Lower lobe of right lung (tissue), 2 donors: ENCODE measurements at regions not wholly inside any gene's neighbourhood (a gene's known extent, or its start where the extent isn't known, plus 50 kb on each side); places are given as distances from the start of the nearest gene placed in this dataset.

Experiments
- ATAC-seq, 2 donors: fragments of 200-7000 bp; cut with Tn5 transposase; one replicate each; pipeline ENCODE4 v1.9.1; 2020 to 2022; ENCODE audit warnings: mild to moderate bottlenecking in 2 of 2, moderate library complexity in 2 of 2
- DNase-seq: peaks from one replicate; pipeline ENCODE4 v3.0.0-alpha.2; 2020
- H3K27ac ChIP-seq: fragments of 200-600 bp; one replicate; pipeline ENCODE4 v1.8.0; 2022
- H3K27me3 ChIP-seq: fragments of 200-600 bp; one replicate; pipeline ENCODE4 v1.8.0; 2022; ENCODE audit warnings: low read depth
- H3K36me3 ChIP-seq: fragments of 200-600 bp; one replicate; pipeline ENCODE4 v1.8.0; 2022; ENCODE audit warnings: mild to moderate bottlenecking
- H3K4me1 ChIP-seq: fragments of 200-600 bp; one replicate; pipeline ENCODE4 v1.8.0; 2022
- H3K4me3 ChIP-seq: fragments of 200-600 bp; one replicate; pipeline ENCODE4 v1.8.0; 2022; ENCODE audit warnings: mild to moderate bottlenecking
- H3K9me3 ChIP-seq: fragments of 200-600 bp; one replicate; pipeline ENCODE4 v1.8.0; 2022
- CTCF ChIP-seq: fragments of 200-600 bp; IDR thresholded peaks from one replicate; pipeline ENCODE4 v1.8.0; 2022; ENCODE audit warnings: antibody characterized with exemption, mild to moderate bottlenecking
- intact Hi-C: fragments of 100-400 bp; cut with DNase I; formaldehyde crosslinking; loops from one replicate; pipeline ENCODE4 v1.11.0; 2022
- donor health status: DM: no; HTN: yes; CAD: no; lungs with severe emphysema.

GRCh38 chr3:182500289-182500688 is 293.0 kb upstream of the ATP11B start:
- Histone ChIP-seq H3K9me3 (no peaks in the 10 kb centered on the region), H3K36me3 (no peaks in the 10 kb centered on the region), H3K4me3 (no peak overlapping the region), H3K27ac (no peak overlapping the region), H3K27me3 (no peaks in the 10 kb centered on the region), H3K4me1 (no peaks in the 10 kb centered on the region)
- ATAC-seq (no peak), DNase-seq (no peak)
- TF ChIP-seq CTCF: no peak
- intact Hi-C loops: no loop called here

GRCh38 chr3:182501856-182502255 is 291.4 kb upstream of the ATP11B start:
- ATAC-seq (no peak), DNase-seq (no peak)
- Histone ChIP-seq H3K27me3 (no peaks in the 10 kb centered on the region), H3K36me3 (no peaks in the 10 kb centered on the region), H3K27ac (no peak overlapping the region), H3K9me3 (no peaks in the 10 kb centered on the region), H3K4me1 (no peaks in the 10 kb centered on the region), H3K4me3 (no peak overlapping the region)
- TF ChIP-seq CTCF: no peak
- intact Hi-C loops: no loop called here

GRCh38 chr3:182503401-182503800 is 289.9 kb upstream of the ATP11B start:
- intact Hi-C loops: no loop called here
- no peaks in the 10 kb centered on the region for H3K9me3 ChIP-seq
- no peak overlapping the region for H3K4me3 ChIP-seq
- H3K27ac ChIP-seq: no peak overlapping the region
- H3K4me1 ChIP-seq: no peaks in the 10 kb centered on the region
- DNase-seq: no peak
- no peak for ATAC-seq
- no peaks in the 10 kb centered on the region for H3K27me3 ChIP-seq
- TF ChIP-seq CTCF: no peak
- H3K36me3 ChIP-seq: no peaks in the 10 kb centered on the region

GRCh38 chr3:182508919-182509711 is 284.2 kb upstream of the ATP11B start:
- Histone ChIP-seq H3K27ac (no peak overlapping the region), H3K4me3 (no peak overlapping the region), H3K4me1 (no peaks in the 10 kb centered on the region), H3K9me3 (no peaks in the 10 kb centered on the region), H3K36me3 (no peaks in the 10 kb centered on the region), H3K27me3 (no peaks in the 10 kb centered on the region)
- intact Hi-C loops: no loop called here
- DNase-seq (no peak), ATAC-seq (no peak)
- no peak for TF ChIP-seq CTCF

GRCh38 chr3:182509844-182510460 is 283.4 kb upstream of the ATP11B start:
- Histone ChIP-seq H3K36me3 (no peaks in the 10 kb centered on the region), H3K9me3 (no peaks in the 10 kb centered on the region), H3K4me1 (no peaks in the 10 kb centered on the region), H3K27me3 (no peaks in the 10 kb centered on the region), H3K4me3 (no peak overlapping the region), H3K27ac (no peak overlapping the region)
- DNase-seq: no peak
- intact Hi-C loops: no loop called here
- ATAC-seq: no peak
- no peak for TF ChIP-seq CTCF
